SK-N-SH (cell line): ENCODE measurements at regions not wholly inside any gene's neighbourhood (a gene's known extent, or its start where the extent isn't known, plus 50 kb on each side); places are given as distances from the start of the nearest gene placed in this dataset.

Source experiments
- CTCF ChIA-PET: fragments of 300-600, 350-600 bp; formaldehyde crosslinking; extraction: SDS; loops from one replicate; lab custom pipeline; 2021; lab: Yijun Ruan, JAX
- POLR2A ChIA-PET: fragments of 350-600 bp; sonication (Branson Sonifier 250); formaldehyde crosslinking; extraction: SDS; loops from one replicate; lab custom pipeline; 2020; ENCODE audit warnings: antibody characterized with exemption, inconsistent platforms; lab: Yijun Ruan, JAX
- DNase-seq: peaks from one replicate; pipeline ENCODE4 v3.0.0; 2012
- H2AFZ ChIP-seq: fragments of 200-600 bp; sonication (generic); 2 replicates; pipeline ENCODE4 v1.8.1; 2016; ENCODE audit warnings: antibody characterized with exemption, mild to moderate bottlenecking, low read depth
- H3F3A ChIP-seq: fragments of 200-600 bp; sonication (generic); replicated peaks from 2 replicates; pipeline ENCODE3; 2016; ENCODE audit warnings: antibody characterized with exemption, mild to moderate bottlenecking; ENCODE audit not compliant: insufficient read depth
- H3K27ac ChIP-seq, 2 experiments: fragments of 200-500 bp in 1 of 2; fragments of 200-600 bp in 1 of 2; sonication (Bioruptor generic) in 1 of 2; sonication (generic), shearing (Covaris generic) in 1 of 2; 2 replicates each; pipeline versions ENCODE4 v1.5.1 to v1.6.1; 2014 to 2016; ENCODE audit warnings: low read depth in 2 of 2, inconsistent platforms in 1 of 2, low read length in 1 of 2, mild to moderate bottlenecking in 1 of 2, mixed read lengths in 1 of 2
- H3K27me3 ChIP-seq: fragments of 200-600 bp; sonication (generic), shearing (Covaris generic); 2 replicates; pipeline ENCODE4 v1.6.1; 2016; ENCODE audit warnings: mixed run types; ENCODE audit not compliant: insufficient read depth
- H3K36me3 ChIP-seq, 2 experiments: fragments of 200-500 bp in 1 of 2; fragments of 200-600 bp in 1 of 2; sonication (Bioruptor generic) in 1 of 2; sonication (generic) in 1 of 2; replicated peaks in 1 of 2; 2 replicates each; pipeline versions ENCODE3 to v1.5.1; 2014 to 2016; ENCODE audit warnings: low read length in 1 of 2, mild to moderate bottlenecking in 1 of 2; ENCODE audit not compliant: insufficient read depth in 2 of 2, control insufficient read depth in 1 of 2
- H3K4me1 ChIP-seq, 2 experiments: fragments of 200-500 bp in 1 of 2; fragments of 200-600 bp in 1 of 2; sonication (Bioruptor generic) in 1 of 2; sonication (generic), shearing (Covaris generic) in 1 of 2; 2 replicates each; pipeline versions ENCODE4 v1.5.1 to v1.6.1; 2014 to 2016; ENCODE audit warnings: low read depth in 1 of 2, low read length in 1 of 2, mixed run types in 1 of 2; ENCODE audit not compliant: insufficient read depth in 2 of 2, control insufficient read depth in 1 of 2
- H3K4me2 ChIP-seq: fragments of 200-600 bp; sonication (generic), shearing (Covaris generic); 2 replicates; pipeline ENCODE4 v1.6.1; 2017; ENCODE audit warnings: mixed run types
- H3K4me3 ChIP-seq, 2 experiments: fragments of 200-500 bp in 1 of 2; fragments of 200-600 bp in 1 of 2; sonication (Bioruptor generic) in 1 of 2; sonication (generic), shearing (Covaris generic) in 1 of 2; 2 replicates each; pipeline versions ENCODE4 v1.5.1 to v1.8.1; 2014 to 2016; ENCODE audit warnings: low read depth in 2 of 2, inconsistent platforms in 1 of 2, low read length in 1 of 2, mild to moderate bottlenecking in 1 of 2, mixed read lengths in 1 of 2, moderate library complexity in 1 of 2
- H3K79me2 ChIP-seq: fragments of 200-600 bp; sonication (generic); 2 replicates; pipeline ENCODE4 v1.8.1; 2017; ENCODE audit warnings: mild to moderate bottlenecking; ENCODE audit not compliant: insufficient read depth
- H3K9ac ChIP-seq: fragments of 200-600 bp; sonication (generic); 2 replicates; pipeline ENCODE4 v1.6.1; 2017; ENCODE audit warnings: mixed run types
- H3K9me2 ChIP-seq: fragments of 200-600 bp; sonication (generic); 2 replicates; pipeline ENCODE4 v1.6.1; 2017; ENCODE audit warnings: mixed run types
- H3K9me3 ChIP-seq: fragments of 200-600 bp; sonication (generic); 2 replicates; pipeline ENCODE4 v1.6.1; 2017; ENCODE audit warnings: mixed run types, mild to moderate bottlenecking, moderate library complexity
- H4K20me1 ChIP-seq: fragments of 200-600 bp; sonication (generic); 2 replicates; pipeline ENCODE4 v1.6.1; 2017; ENCODE audit warnings: mild to moderate bottlenecking, mixed run types; ENCODE audit not compliant: insufficient read depth
- CTCF ChIP-seq: fragments of 200-600 bp; sonication (generic); IDR thresholded peaks from 2 replicates; pipeline ENCODE4 v1.6.1; 2017; ENCODE audit warnings: antibody characterized with exemption, mild to moderate bottlenecking, moderate library complexity
- ELF1 ChIP-seq: IDR thresholded peaks from 2 replicates; pipeline ENCODE4 v1.4.0; 2012
- EZH2phosphoT487 ChIP-seq: fragments of 200-600 bp; sonication (generic); IDR thresholded peaks from 2 replicates; pipeline ENCODE4 v1.6.1; 2017; ENCODE audit warnings: low read depth, mixed run types, mild to moderate bottlenecking, antibody characterized with exemption, moderate library complexity, borderline replicate concordance
- FOXJ3 ChIP-seq: sonication (generic); formaldehyde crosslinking; IDR thresholded peaks from 2 replicates; pipeline ENCODE4 v1.5.1; 2020; ENCODE audit warnings: mild to moderate bottlenecking, missing genetic modification reagents
- FOXM1 ChIP-seq: IDR thresholded peaks from 2 replicates; pipeline ENCODE4 v1.4.0; 2012; ENCODE audit warnings: low read depth, mild to moderate bottlenecking
- GATA2 ChIP-seq: sonication (generic); formaldehyde crosslinking; IDR thresholded peaks from 2 replicates; pipeline ENCODE4 v1.5.0; 2020; ENCODE audit warnings: mild to moderate bottlenecking, missing genetic modification reagents
- JUND ChIP-seq: IDR thresholded peaks from 2 replicates; pipeline ENCODE4 v1.4.0; 2012
- MEF2A ChIP-seq: IDR thresholded peaks from 2 replicates; pipeline ENCODE4 v1.4.0; 2012; ENCODE audit warnings: low read depth, borderline replicate concordance
- MXI1 ChIP-seq: IDR thresholded peaks from 2 replicates; pipeline ENCODE4 v1.6.1; 2012; ENCODE audit warnings: mild to moderate bottlenecking, low read depth, low read length, improper control_type of control experiment
- NFIC ChIP-seq: IDR thresholded peaks from 2 replicates; pipeline ENCODE4 v1.4.0; 2012; ENCODE audit warnings: borderline replicate concordance
- POLR2AphosphoS5 ChIP-seq: IDR thresholded peaks from 2 replicates; pipeline ENCODE4 v1.6.1; 2012; ENCODE audit warnings: low read depth, low read length
- RAD21 ChIP-seq: IDR thresholded peaks from 2 replicates; pipeline ENCODE4 v1.6.1; 2012; ENCODE audit warnings: mild to moderate bottlenecking, low read length
- TCF12 ChIP-seq: IDR thresholded peaks from 2 replicates; pipeline ENCODE4 v1.4.0; 2012
- USF1 ChIP-seq: IDR thresholded peaks from 2 replicates; pipeline ENCODE4 v1.4.0; 2012; ENCODE audit warnings: low read depth, borderline replicate concordance
- WGBS: methylation state at CpG from one replicate; pipeline ENCODE4 v1.1.6; 2017; ENCODE audit warnings: low lambda C conversion rate; 5-methylcytosine and 5-hydroxymethylcytosine counted together
- TF ChIP-seq, protein P1 (sequence below): fragments of 150-350 bp; IDR thresholded peaks from 2 replicates; pipeline ENCODE4 v1.6.1; 2017; ENCODE audit warnings: antibody characterized with exemption, low read length, low read depth, borderline replicate concordance
- TF ChIP-seq, protein P2 (sequence below): IDR thresholded peaks from 2 replicates; pipeline ENCODE4 v1.4.0; 2012; ENCODE audit warnings: low read depth
- TF ChIP-seq, protein P3 (sequence below): IDR thresholded peaks from 2 replicates; pipeline ENCODE4 v1.4.0; 2012; ENCODE audit warnings: low read depth, borderline replicate concordance

- POLR2A ChIA-PET = no interaction called here
- Histone ChIP-seq H4K20me1 (no peaks in the 10 kb centered on the region), H3K27me3 (no peaks in the 10 kb centered on the region), H3K4me3 (no peak overlapping the region), H3K27ac (no peak overlapping the region), H3K9ac (no peak overlapping the region), H3K9me3 (no peaks in the 10 kb centered on the region), H3K9me2 (no peaks in the 10 kb centered on the region), H2AFZ (no peak overlapping the region), H3K36me3 (no peaks in the 10 kb centered on the region), H3K4me2 (no peak overlapping the region), H3F3A (peaks cover 4% of the 10 kb centered on the region), H3K79me2 (no peaks in the 10 kb centered on the region), H3K4me1 (no peaks in the 10 kb centered on the region)
- TF ChIP-seq MXI1 (no peak), FOXJ3 (CRISPR knock-in tag) (no peak), POLR2AphosphoS5 (no peak), MEF2A (no peak), GATA2 (no peak), ELF1 (no peak), TCF12 (no peak), EZH2phosphoT487 (no peak)
- TF ChIP-seq, protein P1, sequence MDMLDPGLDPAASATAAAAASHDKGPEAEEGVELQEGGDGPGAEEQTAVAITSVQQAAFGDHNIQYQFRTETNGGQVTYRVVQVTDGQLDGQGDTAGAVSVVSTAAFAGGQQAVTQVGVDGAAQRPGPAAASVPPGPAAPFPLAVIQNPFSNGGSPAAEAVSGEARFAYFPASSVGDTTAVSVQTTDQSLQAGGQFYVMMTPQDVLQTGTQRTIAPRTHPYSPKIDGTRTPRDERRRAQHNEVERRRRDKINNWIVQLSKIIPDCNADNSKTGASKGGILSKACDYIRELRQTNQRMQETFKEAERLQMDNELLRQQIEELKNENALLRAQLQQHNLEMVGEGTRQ = no peak
- TF ChIP-seq, protein P2, sequence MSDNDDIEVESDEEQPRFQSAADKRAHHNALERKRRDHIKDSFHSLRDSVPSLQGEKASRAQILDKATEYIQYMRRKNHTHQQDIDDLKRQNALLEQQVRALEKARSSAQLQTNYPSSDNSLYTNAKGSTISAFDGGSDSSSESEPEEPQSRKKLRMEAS = no peak
- CTCF ChIA-PET = interaction anchor here (2.0 kb wide), 1 partner anchor 51 kb away, joined by 4 read pairs; no protein-coding TSS in a partner anchor
- 91% methylated on average over 2 of the region's 2 CpGs for WGBS
- no peak for DNase-seq
These were observed 50.1 kb downstream of the CEP43 start for GRCh38 chr6:167049275-167049674.

GRCh38 chr6:167050903-167051302 is 51.7 kb downstream of the CEP43 start:
- CTCF ChIA-PET = no interaction called here

More at GRCh38 chr6:167050903-167051302, 51.7 kb downstream of the CEP43 start:
- POLR2A ChIA-PET = no interaction called here
- H4K20me1 ChIP-seq = no peaks in the 10 kb centered on the region
- no peaks in the 10 kb centered on the region for H3K9me3 ChIP-seq
- H3K27me3 ChIP-seq = no peaks in the 10 kb centered on the region
- no peak overlapping the region for H3K27ac ChIP-seq
- no peak overlapping the region for H3K4me2 ChIP-seq
- H2AFZ ChIP-seq = no peak overlapping the region
- H3K4me3 ChIP-seq = no peak overlapping the region
- DNase-seq = no peak
- no peaks in the 10 kb centered on the region for H3K79me2 ChIP-seq
- no peaks in the 10 kb centered on the region for H3K4me1 ChIP-seq
- peaks cover 3% of the 10 kb centered on the region for H3F3A ChIP-seq
- no peak overlapping the region for H3K9ac ChIP-seq
- TF ChIP-seq CTCF (no peak), JUND (no peak), FOXM1 (no peak), MXI1 (no peak), NFIC (no peak), RAD21 (no peak), USF1 (no peak)
- TF ChIP-seq, protein P2 = no peak
- TF ChIP-seq, protein P1 = no peak
- TF ChIP-seq, protein P3, sequence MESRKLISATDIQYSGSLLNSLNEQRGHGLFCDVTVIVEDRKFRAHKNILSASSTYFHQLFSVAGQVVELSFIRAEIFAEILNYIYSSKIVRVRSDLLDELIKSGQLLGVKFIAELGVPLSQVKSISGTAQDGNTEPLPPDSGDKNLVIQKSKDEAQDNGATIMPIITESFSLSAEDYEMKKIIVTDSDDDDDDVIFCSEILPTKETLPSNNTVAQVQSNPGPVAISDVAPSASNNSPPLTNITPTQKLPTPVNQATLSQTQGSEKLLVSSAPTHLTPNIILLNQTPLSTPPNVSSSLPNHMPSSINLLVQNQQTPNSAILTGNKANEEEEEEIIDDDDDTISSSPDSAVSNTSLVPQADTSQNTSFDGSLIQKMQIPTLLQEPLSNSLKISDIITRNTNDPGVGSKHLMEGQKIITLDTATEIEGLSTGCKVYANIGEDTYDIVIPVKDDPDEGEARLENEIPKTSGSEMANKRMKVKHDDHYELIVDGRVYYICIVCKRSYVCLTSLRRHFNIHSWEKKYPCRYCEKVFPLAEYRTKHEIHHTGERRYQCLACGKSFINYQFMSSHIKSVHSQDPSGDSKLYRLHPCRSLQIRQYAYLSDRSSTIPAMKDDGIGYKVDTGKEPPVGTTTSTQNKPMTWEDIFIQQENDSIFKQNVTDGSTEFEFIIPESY = no peak
- no peaks in the 10 kb centered on the region for H3K36me3 ChIP-seq
- H3K9me2 ChIP-seq = no peaks in the 10 kb centered on the region
